GM18868 (cell line): ENCODE measurements at regions not wholly inside any gene's neighbourhood (a gene's known extent, or its start where the extent isn't known, plus 50 kb on each side); places are given as distances from the start of the nearest gene placed in this dataset.
"Not testable (repeated sequence)": the region's sequence is repeated elsewhere in the genome, so short reads cannot be mapped to it uniquely, and the experiment has no call there.

ENCODE experiments used
- ATAC-seq: cut with Tn5 transposase; IDR thresholded peaks from one replicate; pipeline ENCODE4 v1.9.1; 2021; ENCODE audit warnings: mild to moderate bottlenecking, moderate library complexity; ENCODE audit not compliant: unreplicated experiment

DNA sequence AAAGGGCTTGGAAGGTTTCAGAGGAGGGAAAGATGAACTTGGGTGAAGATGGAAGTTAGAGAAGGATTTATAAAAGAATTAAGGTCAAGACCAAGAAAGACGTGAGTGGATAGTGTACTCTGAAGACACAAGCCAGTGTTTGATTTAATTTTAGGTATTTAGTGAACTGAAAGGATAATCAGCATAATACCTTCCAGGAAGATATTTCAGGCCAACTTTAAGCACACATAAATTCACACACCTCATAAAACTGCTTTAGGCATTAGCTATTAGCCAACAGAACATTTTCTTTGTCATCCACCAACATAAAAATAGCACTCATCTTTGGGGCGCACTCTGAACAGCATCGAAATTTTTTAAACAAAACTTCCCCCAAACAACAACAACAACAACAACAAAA lies 71.7 kb upstream of the CSNK1A1L start:
- no peak for ATAC-seq

DNA sequence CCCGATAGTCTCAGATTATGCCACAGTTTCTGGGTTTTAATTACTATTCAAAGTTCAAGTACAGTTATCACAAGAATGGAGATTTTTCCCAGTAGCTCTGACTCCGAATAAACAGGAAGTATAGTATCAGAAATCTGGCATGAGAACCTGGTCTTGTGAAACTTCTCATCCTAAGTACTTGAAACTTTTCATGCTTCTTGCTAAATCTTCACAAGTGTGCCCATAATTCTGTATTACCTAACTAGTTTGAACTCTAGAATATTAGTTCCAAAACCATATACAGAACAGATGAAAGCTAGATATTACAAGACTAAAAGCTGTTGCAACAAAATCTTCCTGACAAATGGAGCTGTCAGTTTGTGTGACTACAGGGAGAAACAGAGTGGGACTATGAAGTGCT lies 70.5 kb upstream of the CSNK1A1L start:
- ATAC-seq: no peak

GRCh38 chr13:37173214-37173613 lies 67.8 kb upstream of the CSNK1A1L start:
- no peak for ATAC-seq

GRCh38 chr13:37172226-37172625 lies 66.8 kb upstream of the CSNK1A1L start:
- ATAC-seq: not testable (repeated sequence)

GRCh38 chr13:37168926-37169325 lies 63.5 kb upstream of the CSNK1A1L start:
- no peak for ATAC-seq

- no peak for ATAC-seq
Observed at GRCh38 chr13:37168151-37168550, 62.7 kb upstream of the CSNK1A1L start.

DNA sequence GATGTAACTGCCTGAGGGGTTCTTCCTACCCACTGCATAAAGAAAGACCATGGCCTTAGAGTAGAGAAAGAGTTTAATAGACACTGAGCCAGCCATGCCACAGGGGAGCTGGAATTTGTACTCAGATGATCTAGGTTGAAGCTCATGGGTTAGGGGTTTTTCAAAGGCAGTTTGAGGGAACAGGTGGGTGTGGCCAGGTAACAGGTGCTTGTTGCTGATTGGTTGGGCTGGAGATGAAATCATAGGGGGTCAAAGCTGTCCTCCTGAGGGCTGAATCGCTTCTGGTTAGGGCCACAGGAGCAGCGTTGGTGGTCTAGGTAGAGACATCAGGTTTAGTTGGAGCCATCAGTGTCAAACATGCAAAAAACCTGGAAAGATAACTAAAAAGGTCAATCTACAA lies 59.2 kb upstream of the CSNK1A1L start:
- ATAC-seq: no peak

- no peak for ATAC-seq
Observed at GRCh38 chr13:37163641-37164265, 58.3 kb upstream of the CSNK1A1L start.

- no peak for ATAC-seq
Observed at GRCh38 chr13:37158481-37158880, 53.0 kb upstream of the CSNK1A1L start.

- not testable (repeated sequence) for ATAC-seq
Observed at GRCh38 chr13:37155613-37156097, 50.2 kb upstream of the CSNK1A1L start.
